Stimulated activated naive CD4-positive, alpha-beta T cell treated with Interleukin-2 at 50 U/mL for 16 hours (primary cell): ENCODE measurements at regions not wholly inside any gene's neighbourhood (a gene's known extent, or its start where the extent isn't known, plus 50 kb on each side); places are given as distances from the start of the nearest gene placed in this dataset.
"Not testable (repeated sequence)": the region's sequence is repeated elsewhere in the genome, so short reads cannot be mapped to it uniquely, and the experiment has no call there.

Source experiments
- DNase-seq: peaks from one replicate; lab custom pipeline; 2025; lab: John Stamatoyannopoulos, UW

DNA sequence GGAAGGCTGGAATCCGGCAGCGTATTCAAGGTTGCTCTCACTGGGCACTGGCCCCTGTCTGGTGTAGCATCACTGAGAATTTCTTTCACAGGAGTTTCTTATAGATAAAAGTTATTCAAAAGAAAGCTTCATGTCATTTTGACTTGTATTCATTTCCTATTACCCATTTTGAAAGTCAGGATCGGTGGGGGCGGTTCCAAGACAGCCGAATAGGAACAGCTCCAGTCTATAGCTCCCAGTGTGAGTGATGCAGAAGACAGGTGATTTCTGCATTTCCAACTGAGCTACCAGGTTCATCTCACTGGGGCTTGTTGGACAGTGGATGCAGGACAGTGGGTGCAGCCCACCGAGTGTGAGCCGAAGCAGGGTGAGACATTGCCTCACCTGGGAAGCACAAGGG lies 51.5 kb upstream of the CDC42EP3 start:
- not testable (repeated sequence) for DNase-seq

DNA sequence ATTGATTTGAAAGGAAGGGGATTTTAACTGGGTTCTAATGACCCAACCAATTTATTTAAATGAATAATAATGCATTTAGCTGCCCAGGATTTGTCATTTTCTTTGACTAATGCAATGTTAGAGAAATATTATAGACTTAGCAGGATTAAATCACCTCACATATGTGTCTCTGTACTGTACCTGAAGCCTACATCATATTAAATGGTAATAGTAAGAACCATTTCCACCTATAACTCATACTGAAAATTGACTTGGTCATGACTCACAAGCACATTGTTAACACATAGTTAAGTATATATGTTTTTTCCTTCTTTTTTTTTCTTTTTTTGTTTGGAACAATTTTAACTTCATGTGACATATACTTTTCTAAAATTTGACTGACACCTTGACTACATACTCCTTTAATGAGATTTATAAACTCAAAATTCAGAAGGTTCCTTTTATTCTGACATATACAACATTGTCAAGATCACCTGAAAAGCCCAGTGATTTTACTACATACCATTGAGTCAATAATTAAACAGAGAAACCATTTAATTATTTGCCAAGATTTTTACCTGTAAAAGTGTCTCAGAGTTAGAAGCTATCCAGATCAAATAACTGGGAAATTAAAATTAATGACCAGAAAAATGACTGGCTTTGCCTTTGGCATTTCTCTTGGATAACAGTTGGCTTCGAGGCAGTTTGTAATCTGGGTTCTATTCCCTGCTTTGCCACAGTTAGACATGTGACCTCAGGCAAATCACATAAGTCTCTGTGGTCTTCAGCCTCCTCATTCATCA lies 58.8 kb upstream of the CDC42EP3 start:
- no peak for DNase-seq

DNA sequence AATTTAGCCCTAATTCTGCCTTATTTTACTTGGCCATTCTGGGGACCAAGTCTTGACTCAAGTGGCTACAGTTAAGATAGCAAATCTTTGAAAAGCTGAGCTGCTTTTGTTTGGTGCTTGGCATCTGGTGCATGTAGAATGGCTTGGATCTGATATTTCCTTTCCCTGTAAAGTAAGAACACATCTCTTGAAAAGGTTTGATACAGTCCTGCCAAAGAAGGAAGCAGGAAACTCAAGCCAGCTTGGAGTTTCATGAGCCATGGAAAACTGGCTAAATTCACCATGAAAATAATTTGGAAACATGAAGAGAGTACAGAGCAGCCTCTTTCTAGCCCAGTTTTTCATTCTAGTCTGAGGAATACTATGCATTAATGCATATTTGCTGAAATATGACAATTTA lies 61.0 kb upstream of the CDC42EP3 start:
- DNase-seq: not testable (repeated sequence)

DNA sequence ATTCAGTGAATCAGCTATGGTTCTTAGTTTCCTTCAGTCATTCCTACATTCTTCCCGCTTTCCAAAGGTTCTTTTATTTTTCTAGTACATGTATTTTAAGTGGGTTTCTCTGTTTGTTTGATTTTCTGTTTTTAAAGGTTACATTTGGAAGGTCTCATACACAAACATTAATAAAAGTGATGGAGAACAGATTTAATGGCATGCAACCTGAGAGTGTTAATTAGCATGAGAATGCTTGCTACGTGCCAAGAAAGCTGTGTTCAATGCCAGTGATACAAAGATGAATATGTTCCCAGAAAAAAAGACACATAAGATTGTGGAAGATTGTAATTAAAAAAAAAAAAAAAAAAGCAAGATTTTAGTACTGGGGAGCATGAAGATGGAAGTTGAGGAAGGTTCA lies 61.8 kb upstream of the CDC42EP3 start:
- DNase-seq: no peak

DNA sequence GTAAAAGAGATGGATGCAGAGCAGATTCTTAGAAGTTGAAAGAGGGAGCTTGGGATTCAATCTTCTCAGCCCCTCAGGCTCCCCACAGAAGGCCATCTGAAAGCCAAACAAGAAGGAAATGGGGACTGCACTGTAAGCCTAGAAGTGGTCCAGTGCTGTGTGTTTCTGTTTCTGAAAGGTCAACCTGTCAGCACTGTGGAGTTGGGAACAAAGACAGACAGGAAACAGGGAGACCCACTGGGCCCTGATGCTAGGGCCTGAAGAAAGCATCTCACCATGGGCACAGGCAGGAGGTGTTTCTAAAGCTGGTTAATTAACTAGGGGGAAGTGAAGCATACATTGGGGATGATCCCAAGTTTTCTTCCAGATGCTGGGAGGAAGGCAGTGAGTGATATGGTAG lies 62.5 kb upstream of the CDC42EP3 start:
- DNase-seq: not testable (repeated sequence)

DNA sequence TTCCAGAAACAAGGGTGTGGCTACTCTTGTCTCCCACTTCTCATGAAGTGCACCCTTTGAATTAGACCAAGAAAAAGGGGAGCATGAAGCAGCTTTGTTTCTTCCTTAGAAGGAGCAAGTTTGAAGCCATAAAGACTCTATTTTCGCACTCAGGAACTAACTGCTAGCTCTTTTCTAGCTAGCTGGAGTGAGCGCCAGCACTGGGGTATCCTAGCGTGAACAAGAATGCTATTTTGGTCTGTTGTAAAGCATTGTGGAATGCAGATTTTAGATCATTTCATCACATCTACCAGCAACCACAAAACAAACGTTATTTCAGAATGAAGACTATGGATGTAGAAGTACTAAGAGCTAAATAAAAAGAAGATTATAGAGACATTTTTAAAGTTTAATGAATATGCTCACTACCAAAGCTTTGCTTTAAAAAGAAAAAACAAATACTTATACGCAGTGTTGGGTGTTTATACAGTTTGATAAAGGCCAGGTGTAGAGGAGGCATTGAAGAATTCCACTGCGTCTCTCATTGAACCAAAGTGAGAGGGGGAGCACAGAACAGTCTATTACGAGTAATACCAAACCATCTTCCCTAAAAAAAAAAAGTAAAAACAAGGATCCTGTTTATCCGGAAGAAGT lies 63.6 kb upstream of the CDC42EP3 start:
- not testable (repeated sequence) for DNase-seq

DNA sequence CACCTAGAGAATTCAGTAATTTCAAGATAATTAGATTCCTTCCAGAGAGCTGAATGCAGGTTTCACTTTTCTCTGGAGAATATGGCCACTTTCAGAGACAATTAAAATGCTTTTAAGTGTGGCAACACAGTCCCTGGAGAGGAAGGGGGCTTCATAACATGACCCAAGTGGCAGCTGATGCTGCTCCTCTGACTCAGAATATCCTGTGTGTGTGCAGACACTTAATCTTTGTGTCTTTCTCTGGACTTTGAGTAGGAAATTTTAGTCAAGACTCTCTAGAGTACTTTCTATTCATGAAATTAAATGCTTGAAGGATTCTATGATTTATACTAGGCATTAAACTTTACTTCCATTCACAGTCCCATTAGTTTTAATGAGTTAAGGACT lies 64.1 kb upstream of the CDC42EP3 start:
- DNase-seq: not testable (repeated sequence)

DNA sequence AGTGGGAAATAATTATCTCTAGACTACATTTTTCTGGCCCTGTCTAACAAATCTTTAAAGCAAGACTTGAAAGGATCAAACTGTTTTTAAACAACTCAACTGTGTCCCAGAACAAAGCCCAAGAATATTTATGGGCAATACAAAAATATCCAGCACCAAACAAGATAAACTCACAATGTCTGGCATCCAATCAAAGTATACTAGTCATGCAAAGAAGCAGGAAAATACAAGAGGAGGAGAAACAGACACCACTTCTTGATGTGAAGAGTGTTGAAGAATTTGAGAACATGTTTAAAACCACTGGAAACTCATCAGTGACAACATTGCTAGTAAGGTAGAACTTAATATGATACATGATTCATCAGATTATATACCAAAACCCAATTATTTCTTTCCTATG lies 66.1 kb upstream of the CDC42EP3 start:
- DNase-seq: no peak

DNA sequence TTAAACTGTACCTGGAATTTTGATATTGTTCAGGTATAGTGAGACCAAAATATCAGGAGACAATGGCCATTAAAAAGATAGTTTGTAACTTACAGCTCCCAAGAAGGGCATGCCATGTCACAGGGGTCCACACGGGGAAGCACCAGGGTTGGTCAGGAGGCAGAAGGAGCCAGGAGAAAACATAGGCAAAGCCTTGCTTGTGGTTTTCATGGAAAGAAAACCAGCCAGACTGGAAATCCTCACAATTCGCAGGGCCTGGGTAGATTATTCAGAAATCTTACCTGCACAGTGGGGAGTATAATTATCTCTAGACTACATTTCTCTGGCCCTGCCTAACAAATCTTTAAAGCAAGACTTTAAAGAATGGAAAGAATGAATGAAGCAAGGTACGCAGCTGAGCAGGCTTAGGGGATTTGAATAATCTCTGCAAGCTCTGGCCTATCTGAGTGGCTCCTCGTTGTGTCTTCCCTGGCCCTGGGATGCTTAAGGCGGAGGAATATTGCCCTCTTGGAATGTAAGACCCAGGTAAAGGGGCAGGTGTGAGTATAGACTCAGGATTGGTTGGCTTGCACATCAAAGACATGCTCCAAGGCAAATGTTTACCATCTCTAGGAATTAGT lies 66.9 kb upstream of the CDC42EP3 start:
- DNase-seq: no peak

DNA sequence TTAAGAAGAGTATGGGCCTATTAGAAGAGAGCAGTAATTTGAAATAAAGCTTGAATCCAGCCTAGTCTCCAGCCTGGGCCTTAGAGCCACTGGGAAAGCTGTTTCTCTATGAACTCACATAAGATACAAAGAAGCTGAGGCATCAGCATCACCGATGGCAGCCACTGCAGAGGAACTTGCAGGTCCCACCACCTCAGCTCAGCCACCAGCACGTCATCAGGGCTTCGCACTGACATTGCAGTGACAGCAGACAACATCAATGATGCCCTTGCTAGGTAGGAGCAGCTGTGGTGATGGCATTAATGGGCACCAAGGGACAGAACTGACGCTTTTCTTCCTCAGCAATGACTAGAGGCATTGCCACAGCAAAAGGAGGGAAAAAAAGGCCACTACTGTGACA lies 67.7 kb upstream of the CDC42EP3 start:
- DNase-seq: no peak

DNA sequence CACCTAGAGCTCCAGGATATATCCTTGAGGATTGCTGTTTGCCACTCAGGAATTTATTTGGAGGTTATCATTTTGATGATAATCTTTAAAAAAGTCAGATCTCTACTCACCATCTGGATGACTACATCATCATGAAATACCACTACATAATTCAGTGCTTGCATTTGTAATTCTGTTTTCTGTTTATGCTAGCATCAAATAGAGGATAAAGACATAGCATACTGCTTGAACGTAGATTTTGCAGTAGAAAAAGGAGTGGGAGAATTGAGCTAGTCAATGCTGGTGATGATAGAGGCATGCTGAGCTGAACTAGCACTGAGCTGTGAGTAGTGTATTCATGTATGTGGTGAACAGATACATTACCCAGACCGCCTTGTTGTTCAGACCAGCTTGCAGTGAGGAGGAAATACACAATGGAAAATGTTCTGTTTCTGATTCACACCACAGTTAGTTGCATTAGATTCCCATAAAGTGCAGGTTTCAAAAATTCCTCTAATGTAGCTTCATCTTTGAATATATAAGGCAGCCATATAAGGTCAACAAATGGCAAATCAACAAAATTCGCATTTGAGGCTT lies 68.8 kb upstream of the CDC42EP3 start:
- no peak for DNase-seq

DNA sequence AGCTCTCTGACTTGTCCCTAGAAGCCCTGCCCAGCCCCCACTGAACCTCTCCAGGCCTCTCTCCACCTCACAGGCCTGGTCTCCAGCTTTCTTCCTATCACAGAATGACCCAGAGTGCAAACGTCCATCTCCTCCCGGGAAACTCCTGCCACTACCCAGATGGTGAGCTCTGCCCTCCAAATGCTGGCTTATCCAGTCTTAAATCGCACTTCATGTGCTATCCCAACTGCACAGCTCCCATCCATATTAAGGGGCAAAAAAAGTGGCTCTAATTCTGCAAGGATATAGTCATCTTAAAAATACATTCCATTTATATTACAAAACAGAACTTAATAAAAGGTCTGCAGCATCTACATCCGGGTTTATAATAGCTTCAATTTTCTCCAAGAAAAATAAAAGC lies 70.8 kb upstream of the CDC42EP3 start:
- DNase-seq: no peak

DNA sequence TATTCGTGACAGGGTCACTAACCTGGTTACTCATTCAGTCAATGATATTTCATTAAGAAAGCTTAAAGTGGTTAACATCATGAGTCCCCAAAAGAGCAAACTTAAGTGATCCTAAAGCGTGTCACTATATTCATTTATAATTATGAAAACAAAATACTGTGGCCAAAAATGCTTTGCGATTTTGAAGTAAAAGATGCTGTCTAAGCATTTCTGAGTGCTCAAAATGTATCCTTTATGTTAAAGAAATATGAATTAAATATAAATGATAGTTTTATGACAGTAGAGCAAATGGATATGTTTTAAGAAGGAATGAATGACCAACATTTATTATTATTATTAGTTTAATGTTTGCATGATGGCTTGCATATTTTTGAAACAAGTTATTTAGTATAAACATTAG lies 72.6 kb upstream of the CDC42EP3 start:
- DNase-seq: no peak

DNA sequence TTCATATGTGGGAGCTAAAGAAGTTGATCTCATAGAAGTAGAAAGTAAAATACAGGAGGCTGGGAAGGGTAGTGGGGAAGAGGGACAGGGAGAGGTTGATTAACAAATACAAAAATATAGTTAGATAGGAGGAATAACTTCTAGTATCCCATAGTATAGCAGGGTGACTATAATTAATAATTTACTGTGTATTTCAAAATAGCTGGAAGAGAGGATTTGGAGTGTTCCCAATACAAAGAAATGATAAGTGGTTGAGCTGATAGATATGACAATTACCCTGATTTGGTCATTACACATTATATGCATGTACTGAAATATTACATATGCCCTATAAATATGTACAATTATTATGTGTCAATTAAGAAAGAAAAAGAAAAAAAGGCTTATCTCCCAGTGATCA lies 73.5 kb upstream of the CDC42EP3 start:
- not testable (repeated sequence) for DNase-seq

DNA sequence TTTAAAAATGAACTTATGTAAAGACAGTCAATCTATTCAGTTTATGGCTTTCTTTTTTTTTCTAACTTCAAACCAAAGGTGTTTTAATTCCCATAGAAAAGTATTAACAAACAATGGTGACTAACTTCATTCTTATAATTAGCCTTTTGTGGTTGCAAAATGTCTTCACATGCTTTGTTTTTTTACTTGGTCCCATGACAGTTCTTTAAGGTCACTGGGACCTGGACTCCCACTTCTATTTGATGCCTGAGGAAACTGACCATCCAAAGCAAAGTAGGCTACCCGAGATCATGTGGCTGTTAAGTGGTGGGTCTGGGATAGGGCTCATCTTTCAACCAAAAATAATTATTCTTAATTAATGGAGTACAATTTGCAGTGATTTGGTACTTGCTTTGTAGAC lies 74.6 kb upstream of the CDC42EP3 start:
- not testable (repeated sequence) for DNase-seq

DNA sequence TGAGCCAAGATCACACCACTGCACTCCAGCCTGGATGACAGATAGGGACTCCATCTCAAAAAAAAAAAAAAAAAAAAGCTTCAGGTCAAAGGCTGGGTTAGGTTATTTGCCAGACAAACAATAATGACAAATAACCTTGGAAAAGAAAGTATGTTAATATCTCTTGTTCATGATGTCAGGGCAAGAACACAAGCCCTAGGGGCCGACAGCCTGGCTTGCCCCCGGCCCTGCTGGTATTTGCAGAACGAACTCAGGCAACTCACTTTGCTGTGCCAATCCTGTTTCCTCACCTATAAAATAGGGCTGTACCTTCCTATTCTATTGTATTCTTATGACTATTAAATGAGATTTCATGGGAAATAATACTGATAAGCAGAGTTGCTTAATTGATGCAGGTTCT lies 75.4 kb upstream of the CDC42EP3 start:
- DNase-seq: no peak

DNA sequence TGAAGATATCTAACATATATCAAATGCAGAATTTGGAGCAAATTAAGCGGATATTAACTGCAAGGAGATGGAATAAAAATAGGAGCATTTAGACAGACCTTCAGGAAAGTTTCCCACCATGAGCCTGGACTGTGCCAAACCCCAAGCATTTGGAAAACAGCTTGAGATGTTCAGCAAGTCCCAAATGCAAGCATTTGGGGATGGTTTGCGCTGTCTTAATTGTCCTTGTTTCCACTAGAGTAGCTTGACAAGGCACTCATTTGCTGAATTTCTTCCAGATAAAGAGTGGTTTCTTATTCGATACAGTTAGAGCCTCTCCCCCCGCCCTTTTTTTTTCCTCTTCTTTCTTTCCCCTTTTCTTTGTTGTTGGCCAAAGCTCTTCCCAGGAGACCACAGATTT lies 77.1 kb upstream of the CDC42EP3 start:
- DNase-seq: no peak

DNA sequence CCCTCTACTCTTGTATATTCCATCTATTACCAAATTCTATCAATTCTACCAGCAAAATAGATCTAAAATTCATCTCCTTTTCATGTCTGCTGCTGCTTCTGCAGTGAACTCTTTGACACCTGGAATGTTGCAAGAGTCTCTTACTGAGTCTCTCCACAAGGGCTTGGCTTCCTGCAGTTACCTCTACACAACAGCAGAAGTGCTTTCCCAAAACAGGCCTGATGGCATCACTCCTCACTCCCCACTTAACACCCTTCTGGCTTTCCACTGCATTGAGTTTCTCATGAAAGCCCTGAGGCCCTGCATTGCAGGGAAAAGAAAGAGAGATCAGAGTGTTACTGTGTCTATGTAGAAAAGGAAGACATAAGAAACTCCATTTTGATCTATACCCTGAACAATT lies 78.8 kb upstream of the CDC42EP3 start:
- not testable (repeated sequence) for DNase-seq

DNA sequence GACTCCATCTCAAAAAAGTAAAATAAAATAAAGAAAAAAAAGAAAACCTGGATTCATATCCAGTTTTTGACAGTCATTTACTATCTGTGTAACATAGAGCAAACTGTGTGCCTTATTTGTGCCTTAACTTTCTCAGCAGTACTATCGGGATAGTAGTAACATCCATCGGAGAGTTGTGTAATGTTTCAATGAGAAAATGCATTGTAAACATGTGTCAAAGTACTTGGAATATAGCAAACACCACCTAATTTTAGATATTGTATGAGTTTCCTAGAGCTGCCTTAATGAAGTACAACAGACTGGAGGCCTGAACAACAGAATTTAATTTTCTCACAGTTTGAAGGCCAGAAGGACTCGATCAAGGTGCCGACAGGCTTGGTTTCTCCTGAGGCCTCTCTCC lies 81.3 kb upstream of the CDC42EP3 start:
- DNase-seq: no peak

DNA sequence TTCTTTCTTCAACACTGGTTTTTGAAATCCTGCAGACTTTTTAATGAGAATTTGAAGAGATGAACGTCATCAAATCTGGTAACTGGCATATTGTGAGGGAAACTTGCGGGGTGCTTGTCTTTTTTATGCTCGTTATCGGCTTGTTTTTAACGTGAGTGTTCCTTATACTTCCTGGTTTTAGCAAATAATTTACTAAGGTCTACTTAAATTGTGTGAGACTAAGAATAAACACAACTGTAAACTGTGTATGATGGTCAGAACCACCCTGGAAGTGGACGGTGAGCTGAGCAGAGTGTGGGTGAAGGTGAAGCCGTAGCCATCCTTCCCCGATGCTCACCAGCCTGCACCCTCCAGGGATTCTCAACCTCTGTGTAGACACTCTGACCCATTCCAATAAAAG lies 82.3 kb upstream of the CDC42EP3 start:
- no peak for DNase-seq

DNA sequence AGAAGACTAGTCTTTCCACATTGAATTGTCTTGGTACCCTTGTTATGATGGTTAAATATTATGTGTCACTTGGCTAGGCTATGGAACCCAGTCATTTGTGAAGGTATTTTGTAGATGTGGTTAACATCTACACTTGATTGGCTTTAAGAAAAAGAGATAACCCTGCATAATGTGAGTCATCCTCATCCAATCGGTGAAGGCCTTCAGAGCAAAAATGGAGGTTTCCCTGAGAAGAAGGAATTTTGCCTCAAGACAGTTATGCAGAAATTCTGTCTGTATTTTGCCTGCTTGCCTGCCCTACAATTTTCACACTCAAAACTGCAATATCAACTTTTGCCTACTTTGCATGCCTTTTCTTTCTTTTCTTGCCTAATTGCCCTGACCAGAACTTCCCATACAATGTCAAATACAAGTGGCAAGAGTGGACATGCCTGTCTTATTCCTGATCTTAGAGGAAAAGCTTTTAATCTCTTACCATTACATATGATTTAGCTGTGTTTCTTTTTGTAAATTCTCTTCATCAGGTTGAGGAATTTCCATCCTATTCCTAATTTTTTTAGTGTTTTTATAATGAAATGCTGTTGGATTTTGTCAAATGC lies 84.6 kb upstream of the CDC42EP3 start:
- DNase-seq: not testable (repeated sequence)

DNA sequence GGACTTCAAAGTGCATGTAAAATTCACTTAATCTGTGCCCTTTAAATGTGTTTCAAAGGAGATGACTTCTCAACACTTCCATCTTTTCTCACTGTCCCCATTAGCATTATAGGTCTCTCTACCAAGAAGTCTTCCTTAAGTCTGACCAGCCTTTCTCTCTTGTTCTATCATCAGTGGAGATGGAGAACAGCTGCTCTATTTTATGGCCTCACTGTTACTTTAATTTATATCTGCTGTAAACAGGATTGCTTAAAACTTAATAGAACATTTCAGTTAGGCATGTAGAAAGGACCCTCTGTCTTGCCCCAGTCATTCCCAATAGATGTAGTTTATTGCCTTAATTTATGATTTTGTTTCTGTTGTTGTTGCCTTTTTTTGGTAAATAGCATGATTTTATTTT lies 86.0 kb upstream of the CDC42EP3 start:
- DNase-seq: not testable (repeated sequence)
